Upper lobe of left lung (tissue), 6 donors: ENCODE measurements at regions not wholly inside any gene's neighbourhood (a gene's known extent, or its start where the extent isn't known, plus 50 kb on each side); places are given as distances from the start of the nearest gene placed in this dataset.
"Not testable (repeated sequence)": the region's sequence is repeated elsewhere in the genome, so short reads cannot be mapped to it uniquely, and the experiment has no call there.

ENCODE experiments used
- ATAC-seq, 2 donors: fragments of 200-7000 bp; cut with Tn5 transposase; one replicate each; pipeline ENCODE4 v1.9.1; 2022; ENCODE audit warnings: mild to moderate bottlenecking in 2 of 2, moderate library complexity in 2 of 2; ENCODE audit not compliant: low FRiP score in 2 of 2
- DNase-seq, 2 donors: peaks; one replicate each; pipeline ENCODE4 v3.0.0-alpha.2; 2019 to 2020
- H3K27ac ChIP-seq, 4 donors: fragments of 200-600 bp; sonication (generic); one replicate each; pipeline ENCODE4 v1.5.1; 2016 to 2019
- H3K27me3 ChIP-seq, 4 donors: fragments of 200-600 bp; sonication (generic); one replicate each; pipeline ENCODE4 v1.5.1; 2017 to 2019
- H3K36me3 ChIP-seq, 4 donors: fragments of 200-600 bp; sonication (generic); one replicate each; pipeline ENCODE4 v1.5.1; 2016 to 2019
- H3K4me1 ChIP-seq, 4 donors: fragments of 200-600 bp; sonication (generic); one replicate each; pipeline ENCODE4 v1.5.1; 2018 to 2019
- H3K4me3 ChIP-seq, 4 donors: fragments of 200-600 bp; sonication (generic); one replicate each; pipeline ENCODE4 v1.5.1; 2017 to 2019; ENCODE audit warnings: mild to moderate bottlenecking in 2 of 4, moderate library complexity in 1 of 4
- H3K9me3 ChIP-seq, 4 donors: fragments of 200-600 bp; sonication (generic); one replicate each; pipeline ENCODE4 v1.5.1; 2018 to 2019
- CTCF ChIP-seq, 6 experiments: fragments of 450-650 bp in 4 of 6; fragments of 200-600 bp in 2 of 6; sonication (generic) in 2 of 6; IDR thresholded peaks; one replicate each; pipeline ENCODE4 v1.5.1; 2016 to 2019; ENCODE audit warnings: antibody characterized with exemption in 6 of 6
- EP300 ChIP-seq, 4 donors: sonication (generic); formaldehyde crosslinking; IDR thresholded peaks; one replicate each; pipeline ENCODE4 v1.5.1; 2017; ENCODE audit warnings: antibody characterized with exemption in 4 of 4, control low read depth in 2 of 4
- POLR2A ChIP-seq, 4 donors: fragments of 450-650 bp; IDR thresholded peaks; one replicate each; pipeline ENCODE4 v1.5.1; 2016 to 2017; ENCODE audit warnings: antibody characterized with exemption in 4 of 4, mild to moderate bottlenecking in 2 of 4
- POLR2AphosphoS5 ChIP-seq, 2 donors: sonication (generic); formaldehyde crosslinking; IDR thresholded peaks; one replicate each; pipeline ENCODE4 v1.5.1; 2017; ENCODE audit warnings: antibody characterized with exemption in 2 of 2
- WGBS, 2 donors: methylation state at CpG; one replicate each; pipeline ENCODE4 v1.1.5; 2017 to 2018; 5-methylcytosine and 5-hydroxymethylcytosine counted together
- donor health status: DM: no; HTN: no; CAD: no; lungs with moderate emphysema.
- donor health status: DM: no; HTN: yes; CAD: no; lungs with severe emphysema.

- Histone ChIP-seq H3K36me3 (no peaks in the 10 kb centered on the region), H3K4me3 (no peak overlapping the region), H3K27me3 (no peaks in the 10 kb centered on the region), H3K27ac (no peak overlapping the region), H3K9me3 (no peaks in the 10 kb centered on the region), H3K4me1 (no peaks in the 10 kb centered on the region)
- DNase-seq: no peak
- TF ChIP-seq POLR2A (IDR thresholded peaks at IDR 0.05) (no peak), POLR2AphosphoS5 (IDR thresholded peaks at IDR 0.05) (no peak), EP300 (IDR thresholded peaks at IDR 0.05) (no peak), CTCF (IDR thresholded peaks at IDR 0.05) (no peak)
- no peak for ATAC-seq
- WGBS, 2 donors: 54 to 61% methylated on average over 5 of the region's 5 CpGs
These were observed 56.9 kb upstream of the DHRS4 start for GRCh38 chr14:23896609-23897153.

GRCh38 chr14:23897291-23897690 is 56.3 kb upstream of the DHRS4 start:
- not testable (repeated sequence) for H3K27me3 ChIP-seq, H3K4me1 ChIP-seq, H3K27ac ChIP-seq, H3K36me3 ChIP-seq, DNase-seq, ATAC-seq, H3K9me3 ChIP-seq, H3K4me3 ChIP-seq
- 82 to 91% methylated on average over 2 of the region's 2 CpGs for WGBS, 2 donors

GRCh38 chr14:23898359-23898758 is 55.2 kb upstream of the DHRS4 start:
- not testable (repeated sequence) for H3K36me3 ChIP-seq, ATAC-seq, H3K27me3 ChIP-seq, H3K27ac ChIP-seq, H3K4me1 ChIP-seq, H3K9me3 ChIP-seq, H3K4me3 ChIP-seq
- WGBS, 2 donors: 87 to 91% methylated on average over 10 to 17 of the region's 20 CpGs
- peak in 1 of 2 donors; percentile 66 for DNase-seq

- no peak overlapping the region for H3K27ac ChIP-seq
- no peaks in the 10 kb centered on the region for H3K27me3 ChIP-seq
- no peaks in the 10 kb centered on the region for H3K36me3 ChIP-seq
- no peak overlapping the region for H3K4me3 ChIP-seq
- WGBS, 2 donors: 86 to 92% methylated on average over 8 of the region's 8 CpGs
- H3K4me1 ChIP-seq: no peaks in the 10 kb centered on the region
- TF ChIP-seq EP300 (IDR thresholded peaks at IDR 0.05): no peak
- no peak for TF ChIP-seq CTCF (IDR thresholded peaks at IDR 0.05)
- TF ChIP-seq POLR2AphosphoS5 (IDR thresholded peaks at IDR 0.05): no peak
- no peak for TF ChIP-seq POLR2A (IDR thresholded peaks at IDR 0.05)
- H3K9me3 ChIP-seq: no peaks in the 10 kb centered on the region
- no peak for DNase-seq
- no peak for ATAC-seq
These were observed 53.8 kb upstream of the DHRS4 start for GRCh38 chr14:23899788-23900187.

- no peak for DNase-seq
- 77 to 78% methylated on average over 4 of the region's 4 CpGs for WGBS, 2 donors
- H3K27me3 ChIP-seq: no peaks in the 10 kb centered on the region
- no peak overlapping the region for H3K4me3 ChIP-seq
- H3K27ac ChIP-seq: no peak overlapping the region
- no peak for ATAC-seq
- no peaks in the 10 kb centered on the region for H3K36me3 ChIP-seq
- TF ChIP-seq POLR2A (IDR thresholded peaks at IDR 0.05) (no peak), EP300 (IDR thresholded peaks at IDR 0.05) (no peak), CTCF (IDR thresholded peaks at IDR 0.05) (no peak), POLR2AphosphoS5 (IDR thresholded peaks at IDR 0.05) (no peak)
- H3K9me3 ChIP-seq: no peaks in the 10 kb centered on the region
- H3K4me1 ChIP-seq: no peaks in the 10 kb centered on the region
These were observed 50.1 kb upstream of the DHRS4 start for GRCh38 chr14:23903442-23903841.
